IMR-90 (cell line): ENCODE measurements at regions not wholly inside any gene's neighbourhood (a gene's known extent, or its start where the extent isn't known, plus 50 kb on each side); places are given as distances from the start of the nearest gene placed in this dataset.

ENCODE experiments used
- ATAC-seq: fragments of 200-7000 bp; cut with Tn5 transposase; 2 replicates; pipeline ENCODE4 v1.9.1; 2020; ENCODE audit warnings: low read depth, mild to moderate bottlenecking, moderate library complexity
- BruUV-seq: library from RNA; stranded (reverse); fragments of 400-500 nt; replicated peaks from 2 replicates; lab custom pipeline; 2021; lab: Mats Ljungman, UMichigan
- CTCF ChIA-PET: fragments of 300-600 bp; formaldehyde crosslinking; extraction: SDS; loops from one replicate; lab custom pipeline; 2021; ENCODE audit warnings: antibody characterized with exemption; lab: Yijun Ruan, JAX
- POLR2A ChIA-PET: fragments of 300-600 bp; sonication (Branson Sonifier 250); formaldehyde crosslinking; loops from one replicate; lab custom pipeline; 2022; ENCODE audit warnings: antibody characterized with exemption; ENCODE audit not compliant: unreplicated experiment; lab: Charles Lee
- DNase-seq: peaks from one replicate; pipeline ENCODE4 v3.0.0; 2013
- H2AFZ ChIP-seq: replicated peaks from 2 replicates; pipeline ENCODE3; 2013; ENCODE audit warnings: low read length, mild to moderate bottlenecking; ENCODE audit not compliant: poor library complexity
- H2AK5ac ChIP-seq: 2 replicates; pipeline ENCODE4 v1.6.1; 2013; ENCODE audit warnings: low read depth, low read length, inconsistent platforms
- H2AK9ac ChIP-seq: replicated peaks from 2 replicates; pipeline ENCODE3; 2013; ENCODE audit warnings: mild to moderate bottlenecking, low read depth, low read length, moderate library complexity; ENCODE audit not compliant: poor library complexity
- H2BK120ac ChIP-seq: 2 replicates; pipeline ENCODE4 v1.6.1; 2013; ENCODE audit warnings: low read depth, low read length, inconsistent platforms
- H2BK15ac ChIP-seq: 3 replicates; pipeline ENCODE4 v1.6.1; 2013; ENCODE audit warnings: low read depth, low read length, inconsistent platforms
- H2BK20ac ChIP-seq: 2 replicates; pipeline ENCODE4 v1.6.1; 2013; ENCODE audit warnings: low read depth, mild to moderate bottlenecking, inconsistent platforms, low read length, moderate library complexity
- H2BK5ac ChIP-seq: 2 replicates; pipeline ENCODE4 v1.6.1; 2013; ENCODE audit warnings: mild to moderate bottlenecking, low read depth, low read length, inconsistent platforms; ENCODE audit not compliant: poor library complexity, severe bottlenecking
- H3K14ac ChIP-seq: replicated peaks from 2 replicates; pipeline ENCODE4 v1.6.1; 2013; ENCODE audit warnings: low read depth, low read length, inconsistent platforms
- H3K18ac ChIP-seq: 2 replicates; pipeline ENCODE4 v1.6.1; 2013; ENCODE audit warnings: low read depth, low read length, control low read depth
- H3K23ac ChIP-seq: 2 replicates; pipeline ENCODE4 v1.6.1; 2013; ENCODE audit warnings: low read depth, low read length, inconsistent platforms
- H3K27ac ChIP-seq: 2 replicates; pipeline ENCODE4 v1.5.1; 2013; ENCODE audit warnings: mild to moderate bottlenecking, control low read depth, low read length; ENCODE audit not compliant: insufficient read depth
- H3K27me3 ChIP-seq: 2 replicates; pipeline ENCODE4 v1.6.1; 2013; ENCODE audit warnings: low read length; ENCODE audit not compliant: control insufficient read depth, insufficient read depth
- H3K36me3 ChIP-seq: 2 replicates; pipeline ENCODE4 v1.6.1; 2013; ENCODE audit warnings: low read length, mixed read lengths; ENCODE audit not compliant: control insufficient read depth, insufficient read depth
- H3K4ac ChIP-seq: 2 replicates; pipeline ENCODE4 v1.6.1; 2013; ENCODE audit warnings: low read depth, low read length, inconsistent platforms
- H3K4me1 ChIP-seq: 2 replicates; pipeline ENCODE4 v1.6.1; 2013; ENCODE audit warnings: low read length, mixed read lengths; ENCODE audit not compliant: control insufficient read depth, insufficient read depth
- H3K4me2 ChIP-seq: 2 replicates; pipeline ENCODE4 v1.6.1; 2013; ENCODE audit warnings: low read depth, mild to moderate bottlenecking, control low read depth, low read length, moderate library complexity
- H3K4me3 ChIP-seq: 2 replicates; pipeline ENCODE4 v1.5.1; 2013; ENCODE audit warnings: low read depth, mild to moderate bottlenecking, control low read depth, low read length, moderate library complexity; ENCODE audit not compliant: insufficient read depth
- H3K56ac ChIP-seq: 2 replicates; pipeline ENCODE4 v1.6.1; 2013; ENCODE audit warnings: low read length, inconsistent platforms; ENCODE audit not compliant: insufficient read depth; ENCODE audit errors: extremely low read depth
- H3K79me1 ChIP-seq, 2 experiments: 2 replicates each; pipeline ENCODE4 v1.6.1; 2013; ENCODE audit warnings: low read length in 2 of 2, inconsistent platforms in 1 of 2, low read depth in 1 of 2
- H3K9ac ChIP-seq: 2 replicates; pipeline ENCODE4 v1.6.1; 2013; ENCODE audit warnings: low read depth, low read length, control low read depth
- H3K9me1 ChIP-seq: 2 replicates; pipeline ENCODE4 v1.6.1; 2013; ENCODE audit warnings: low read length, inconsistent platforms; ENCODE audit not compliant: insufficient read depth
- H3K9me3 ChIP-seq: 2 replicates; pipeline ENCODE4 v1.6.1; 2013; ENCODE audit warnings: low read length; ENCODE audit not compliant: control insufficient read depth, insufficient read depth
- H4K20me1 ChIP-seq: 2 replicates; pipeline ENCODE4 v1.6.1; 2013; ENCODE audit warnings: low read length, inconsistent platforms; ENCODE audit not compliant: insufficient read depth
- H4K5ac ChIP-seq: 2 replicates; pipeline ENCODE4 v1.6.1; 2013; ENCODE audit warnings: mild to moderate bottlenecking, low read depth, low read length, control low read depth
- H4K8ac ChIP-seq, 2 experiments: 2 replicates each; pipeline ENCODE4 v1.6.1; 2013; ENCODE audit warnings: low read depth in 2 of 2, low read length in 2 of 2, control low read depth in 1 of 2, inconsistent platforms in 1 of 2
- H4K91ac ChIP-seq: 2 replicates; pipeline ENCODE4 v1.6.1; 2013; ENCODE audit warnings: low read depth, low read length, inconsistent platforms; ENCODE audit not compliant: insufficient read depth
- BHLHE40 ChIP-seq: fragments of 150-350 bp; IDR thresholded peaks from 2 replicates; pipeline ENCODE4 v1.6.1; 2016; ENCODE audit warnings: mild to moderate bottlenecking, low read depth, low read length
- CEBPB ChIP-seq: IDR thresholded peaks from 2 replicates; pipeline ENCODE4 v1.6.1; 2012; ENCODE audit warnings: low read depth, low read length, improper control_type of control experiment
- FOS ChIP-seq: fragments of 150-350 bp; IDR thresholded peaks from 2 replicates; pipeline ENCODE4 v1.6.1; 2016; ENCODE audit warnings: low read depth, low read length
- MAFK ChIP-seq: IDR thresholded peaks from 2 replicates; pipeline ENCODE4 v1.6.1; 2012; ENCODE audit warnings: low read depth, low read length, improper control_type of control experiment
- MAZ ChIP-seq: IDR thresholded peaks from 2 replicates; pipeline ENCODE4 v1.6.1; 2012; ENCODE audit warnings: low read depth, mild to moderate bottlenecking, low read length, improper control_type of control experiment, moderate library complexity, borderline replicate concordance
- MXI1 ChIP-seq: IDR thresholded peaks from 2 replicates; pipeline ENCODE4 v1.6.1; 2012; ENCODE audit warnings: low read depth, mild to moderate bottlenecking, low read length, moderate library complexity, borderline replicate concordance
- NFE2L2 ChIP-seq: fragments of 150-350 bp; IDR thresholded peaks from 2 replicates; pipeline ENCODE4 v1.6.1; 2016; ENCODE audit warnings: low read depth, mild to moderate bottlenecking, low read length
- POLR2A ChIP-seq: IDR thresholded peaks from 2 replicates; pipeline ENCODE4 v1.6.1; 2012; ENCODE audit warnings: mild to moderate bottlenecking, low read depth, low read length
- RCOR1 ChIP-seq: IDR thresholded peaks from 2 replicates; pipeline ENCODE4 v1.6.1; 2012; ENCODE audit warnings: mild to moderate bottlenecking, low read length, improper control_type of control experiment; ENCODE audit not compliant: insufficient replicate concordance
- WGBS, 2 experiments: methylation state at CpG; one replicate each; pipeline versions ENCODE4 v1.1.5 to v1.1.7; 2013; ENCODE audit warnings: missing lambda C conversion rate in 2 of 2; ENCODE audit not compliant: insufficient read length in 1 of 2; ENCODE audit errors: extremely low coverage in 2 of 2; 5-methylcytosine and 5-hydroxymethylcytosine counted together
- dilution Hi-C: fragments of 300-500 bp; cut with HindIII; formaldehyde crosslinking; loops from one replicate; pipeline ENCODE4 v1.14.3; 2018; ENCODE audit warnings: low sequenced_read_pairs; ENCODE audit not compliant: unreplicated experiment
- in situ Hi-C: fragments of 300-500 bp; cut with MboI; formaldehyde crosslinking; loops from 3 replicates; pipeline ENCODE4 v1.14.3; 2019; ENCODE audit warnings: low sequenced_read_pairs, inconsistent platforms, mixed read lengths
- intact Hi-C: fragments of 100-400 bp; cut with micrococcal nuclease; formaldehyde crosslinking; loops from 2 replicates; pipeline ENCODE4 v1.10.0; 2022
- TF ChIP-seq, protein P1 (sequence below): fragments of 150-350 bp; IDR thresholded peaks from 2 replicates; pipeline ENCODE4 v1.6.1; 2016; ENCODE audit warnings: low read depth, mild to moderate bottlenecking, low read length, moderate library complexity, borderline replicate concordance
- TF ChIP-seq, protein P2 (sequence below): conservative IDR thresholded peaks from 2 replicates; pipeline ENCODE4 v1.5.1; 2012; ENCODE audit warnings: mild to moderate bottlenecking, low read depth, low read length, improper control_type of control experiment
- TF ChIP-seq, protein P3 (sequence below): fragments of 150-350 bp; IDR thresholded peaks from 2 replicates; pipeline ENCODE4 v1.6.1; 2017; ENCODE audit warnings: mild to moderate bottlenecking, antibody characterized with exemption, low read length, low read depth

DNA sequence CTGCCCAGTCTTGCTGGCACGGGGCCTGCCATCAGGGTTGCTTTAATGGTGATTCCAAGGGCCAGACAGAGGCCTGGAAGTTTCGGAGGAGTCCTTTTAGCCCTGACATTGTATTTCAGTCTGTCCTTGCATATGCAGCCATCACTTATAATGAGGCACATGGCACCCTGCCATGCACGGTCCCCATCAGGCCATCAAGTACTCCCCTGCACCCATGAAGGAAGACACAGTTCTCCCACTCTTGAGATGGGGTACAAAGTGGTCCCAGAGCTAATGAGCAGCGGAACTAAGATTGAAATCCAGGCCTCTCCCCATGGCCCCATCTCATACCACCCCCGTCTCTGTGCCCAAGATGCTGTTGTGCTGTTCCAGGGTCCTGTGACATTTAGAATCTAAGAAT is 596.6 kb downstream of the PTPRU start:
- no peaks in the 10 kb centered on the region for H3K4me1 ChIP-seq
- no peak overlapping the region for H4K5ac ChIP-seq
- no peak overlapping the region for H3K14ac ChIP-seq
- no TSS peak for BruUV-seq
- no peak overlapping the region for H3K23ac ChIP-seq
- H2AK5ac ChIP-seq = no peak overlapping the region
- no peak overlapping the region for H3K4ac ChIP-seq
- no peak overlapping the region for H2BK5ac ChIP-seq
- no CpG with 5 or more reads among the region's 5 CpGs for WGBS, 2 experiments
- CTCF ChIA-PET = no interaction called here
- no peaks in the 10 kb centered on the region for H3K79me1 ChIP-seq
- no peaks in the 10 kb centered on the region for H3K9me3 ChIP-seq
- H4K8ac ChIP-seq = no peak overlapping the region
- H3K18ac ChIP-seq = no peak overlapping the region
- intact Hi-C loops = no loop called here
- H3K56ac ChIP-seq = no peak overlapping the region
- no peaks in the 10 kb centered on the region; the same call in 1 of the 2 replicates for H3K27me3 ChIP-seq
- no peak overlapping the region for H2AFZ ChIP-seq
- no peaks in the 10 kb centered on the region for H3K36me3 ChIP-seq
- DNase-seq (no peak), ATAC-seq (no peak)
- POLR2A ChIA-PET = no interaction called here
- H3K9me1 ChIP-seq = no peaks in the 10 kb centered on the region
- dilution Hi-C loops = no loop called here
- in situ Hi-C loops = no loop called here
- no peak overlapping the region for H3K4me2 ChIP-seq
- no peak overlapping the region for H3K4me3 ChIP-seq
- TF ChIP-seq CEBPB (no peak), FOS (no peak), BHLHE40 (no peak), POLR2A (no peak), MAZ (no peak), MXI1 (no peak), MAFK (no peak), NFE2L2 (no peak), RCOR1 (no peak)
- TF ChIP-seq, protein P1, sequence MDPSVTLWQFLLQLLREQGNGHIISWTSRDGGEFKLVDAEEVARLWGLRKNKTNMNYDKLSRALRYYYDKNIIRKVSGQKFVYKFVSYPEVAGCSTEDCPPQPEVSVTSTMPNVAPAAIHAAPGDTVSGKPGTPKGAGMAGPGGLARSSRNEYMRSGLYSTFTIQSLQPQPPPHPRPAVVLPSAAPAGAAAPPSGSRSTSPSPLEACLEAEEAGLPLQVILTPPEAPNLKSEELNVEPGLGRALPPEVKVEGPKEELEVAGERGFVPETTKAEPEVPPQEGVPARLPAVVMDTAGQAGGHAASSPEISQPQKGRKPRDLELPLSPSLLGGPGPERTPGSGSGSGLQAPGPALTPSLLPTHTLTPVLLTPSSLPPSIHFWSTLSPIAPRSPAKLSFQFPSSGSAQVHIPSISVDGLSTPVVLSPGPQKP = no peak
- TF ChIP-seq, protein P2, sequence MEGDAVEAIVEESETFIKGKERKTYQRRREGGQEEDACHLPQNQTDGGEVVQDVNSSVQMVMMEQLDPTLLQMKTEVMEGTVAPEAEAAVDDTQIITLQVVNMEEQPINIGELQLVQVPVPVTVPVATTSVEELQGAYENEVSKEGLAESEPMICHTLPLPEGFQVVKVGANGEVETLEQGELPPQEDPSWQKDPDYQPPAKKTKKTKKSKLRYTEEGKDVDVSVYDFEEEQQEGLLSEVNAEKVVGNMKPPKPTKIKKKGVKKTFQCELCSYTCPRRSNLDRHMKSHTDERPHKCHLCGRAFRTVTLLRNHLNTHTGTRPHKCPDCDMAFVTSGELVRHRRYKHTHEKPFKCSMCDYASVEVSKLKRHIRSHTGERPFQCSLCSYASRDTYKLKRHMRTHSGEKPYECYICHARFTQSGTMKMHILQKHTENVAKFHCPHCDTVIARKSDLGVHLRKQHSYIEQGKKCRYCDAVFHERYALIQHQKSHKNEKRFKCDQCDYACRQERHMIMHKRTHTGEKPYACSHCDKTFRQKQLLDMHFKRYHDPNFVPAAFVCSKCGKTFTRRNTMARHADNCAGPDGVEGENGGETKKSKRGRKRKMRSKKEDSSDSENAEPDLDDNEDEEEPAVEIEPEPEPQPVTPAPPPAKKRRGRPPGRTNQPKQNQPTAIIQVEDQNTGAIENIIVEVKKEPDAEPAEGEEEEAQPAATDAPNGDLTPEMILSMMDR = no peak
- TF ChIP-seq, protein P3, sequence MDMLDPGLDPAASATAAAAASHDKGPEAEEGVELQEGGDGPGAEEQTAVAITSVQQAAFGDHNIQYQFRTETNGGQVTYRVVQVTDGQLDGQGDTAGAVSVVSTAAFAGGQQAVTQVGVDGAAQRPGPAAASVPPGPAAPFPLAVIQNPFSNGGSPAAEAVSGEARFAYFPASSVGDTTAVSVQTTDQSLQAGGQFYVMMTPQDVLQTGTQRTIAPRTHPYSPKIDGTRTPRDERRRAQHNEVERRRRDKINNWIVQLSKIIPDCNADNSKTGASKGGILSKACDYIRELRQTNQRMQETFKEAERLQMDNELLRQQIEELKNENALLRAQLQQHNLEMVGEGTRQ = no peak
- H2BK15ac ChIP-seq = no peak overlapping the region
- no peak overlapping the region for H3K9ac ChIP-seq
- H2BK20ac ChIP-seq = no peak overlapping the region
- no peak overlapping the region for H2BK120ac ChIP-seq
- H3K27ac ChIP-seq = no peak overlapping the region
- H2AK9ac ChIP-seq = no peak overlapping the region
- no peaks in the 10 kb centered on the region for H4K20me1 ChIP-seq
- H4K91ac ChIP-seq = no peak overlapping the region
